Epidermal melanocyte (primary cell): ENCODE measurements at regions not wholly inside any gene's neighbourhood (a gene's known extent, or its start where the extent isn't known, plus 50 kb on each side); places are given as distances from the start of the nearest gene placed in this dataset.
"Not testable (repeated sequence)": the region's sequence is repeated elsewhere in the genome, so short reads cannot be mapped to it uniquely, and the experiment has no call there.

Experiments
- DNase-seq: peaks from one replicate; pipeline ENCODE4 v3.0.0; 2011; ENCODE audit warnings: low spot score; ENCODE audit not compliant: insufficient read length

- no peak for DNase-seq
These were observed 147.6 kb upstream of the CES5A start for GRCh38 chr16:56022818-56023217.

DNA sequence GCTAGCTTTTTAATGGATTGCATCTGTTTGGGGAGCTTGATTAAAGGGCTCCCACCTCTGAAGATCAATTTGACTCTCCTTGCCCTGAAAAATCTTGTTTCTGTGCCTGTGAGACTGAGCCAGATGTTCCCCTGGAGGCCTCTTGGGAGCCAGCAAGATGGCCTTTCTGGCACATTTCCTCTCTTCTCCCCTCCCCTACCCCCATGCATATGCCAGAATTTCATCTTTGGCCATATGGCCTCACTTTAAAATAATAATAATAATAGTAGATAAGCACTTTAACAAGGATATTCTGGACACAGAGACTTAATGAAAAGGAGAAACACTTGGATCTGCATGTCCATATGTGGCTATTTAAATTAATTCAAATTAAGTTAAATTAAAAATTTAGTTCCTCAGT, 144.1 kb upstream of the CES5A start:
- DNase-seq, result no peak

DNA sequence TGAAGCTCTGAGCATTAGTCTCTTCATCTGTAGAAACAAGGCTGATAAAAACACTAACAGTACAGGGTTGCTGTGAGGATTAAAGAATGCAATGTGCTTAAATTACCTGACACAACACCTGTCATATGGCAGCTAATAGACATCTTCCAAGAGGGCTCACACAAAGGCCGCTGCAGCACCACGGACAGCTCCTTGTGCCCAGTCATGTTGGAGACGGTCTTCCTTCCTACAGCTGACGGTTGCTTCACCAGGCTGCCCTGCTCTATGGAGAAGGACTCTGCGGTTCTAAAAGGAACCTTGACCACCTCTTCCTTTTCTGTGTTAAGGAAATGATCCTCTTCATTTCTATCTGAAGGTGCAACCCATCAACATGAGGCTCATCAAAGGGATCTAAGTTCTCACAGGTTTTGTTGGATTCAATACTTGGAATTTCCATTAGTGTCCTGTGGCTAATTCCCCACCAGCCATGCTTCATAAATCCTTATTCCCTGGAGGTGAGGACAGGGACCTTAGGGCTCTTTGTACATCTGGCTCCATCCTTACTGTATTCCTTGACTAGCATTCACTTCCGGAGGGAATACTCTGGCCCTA, 138.9 kb upstream of the CES5A start:
- DNase-seq, result no peak

- no peak for DNase-seq
These were observed 137.3 kb upstream of the CES5A start for GRCh38 chr16:56012482-56012811.

DNA sequence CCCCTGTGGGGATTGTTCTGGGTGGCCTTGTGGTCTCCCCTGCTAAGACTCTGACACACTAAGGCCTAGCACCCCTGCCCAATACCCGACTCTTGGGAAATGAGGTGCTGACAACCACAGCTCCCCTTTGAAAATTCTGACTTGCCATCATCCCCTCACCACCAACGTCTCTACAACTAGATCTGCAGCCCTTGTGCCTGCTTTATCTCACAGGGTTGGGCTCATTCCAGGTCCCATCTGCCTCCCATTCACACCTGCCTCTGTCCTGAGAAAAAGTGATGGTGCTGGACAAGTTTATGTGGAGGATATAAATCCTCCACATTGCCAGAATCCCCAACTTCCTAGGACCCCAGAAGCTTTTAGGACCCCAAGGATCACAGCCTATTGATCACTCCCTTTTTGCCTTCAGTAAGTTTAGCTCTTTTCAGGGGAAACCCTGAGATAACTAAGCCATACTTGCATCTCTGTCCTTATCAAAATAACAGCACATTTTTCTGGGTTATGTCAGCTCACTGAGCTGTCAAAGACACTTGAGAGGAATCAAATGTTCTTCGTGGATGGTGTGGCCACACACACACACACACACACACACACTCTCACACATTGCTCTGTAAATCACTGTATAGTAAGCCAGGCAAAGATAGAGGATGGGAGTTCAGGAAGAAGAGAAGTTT, 136.8 kb upstream of the CES5A start:
- no peak for DNase-seq

GRCh38 chr16:56005958-56006357, 130.8 kb upstream of the CES5A start:
- no peak for DNase-seq

- DNase-seq, result no peak
These were observed 124.5 kb upstream of the CES5A start for GRCh38 chr16:55999683-56000082.

GRCh38 chr16:55993088-55993487, 117.9 kb upstream of the CES5A start:
- no peak for DNase-seq

DNA sequence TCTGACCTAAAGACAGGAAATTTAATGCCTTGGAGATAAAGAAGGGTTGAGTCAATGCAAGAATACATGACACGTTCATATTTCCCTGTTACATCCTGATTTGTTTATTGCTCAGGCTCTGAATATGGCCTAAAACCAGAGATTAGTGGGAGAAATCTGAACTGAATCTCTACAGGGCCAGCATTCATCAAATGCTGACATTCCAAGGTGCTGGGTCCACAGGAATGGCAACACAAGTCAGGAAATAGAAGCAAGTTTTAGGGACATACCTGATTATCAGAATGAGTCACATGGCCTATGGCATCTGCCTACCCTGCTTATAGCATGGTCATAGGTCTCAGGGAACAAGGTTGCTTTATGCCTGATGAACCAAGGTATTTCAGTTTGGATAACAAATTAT, 117.4 kb upstream of the CES5A start:
- no peak for DNase-seq

DNA sequence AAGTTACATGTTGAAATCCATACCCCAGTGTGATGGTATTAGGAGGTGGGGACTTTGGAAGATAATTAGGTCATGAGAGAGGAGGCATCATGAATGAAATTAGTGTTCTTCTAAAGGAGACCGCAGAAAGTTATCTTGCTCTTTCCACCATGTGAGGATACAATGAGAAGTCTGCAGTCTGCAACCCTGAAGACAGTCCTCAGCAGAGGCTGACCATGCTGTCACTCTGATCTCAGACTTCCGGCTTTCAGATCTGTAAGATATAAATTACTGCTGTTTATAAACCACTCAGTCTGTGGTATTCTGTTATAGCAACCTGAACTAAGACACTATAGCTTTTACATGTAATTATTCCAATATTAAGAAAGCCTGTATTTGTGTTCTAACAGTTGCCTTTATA, 116.7 kb upstream of the CES5A start:
- no peak for DNase-seq

DNA sequence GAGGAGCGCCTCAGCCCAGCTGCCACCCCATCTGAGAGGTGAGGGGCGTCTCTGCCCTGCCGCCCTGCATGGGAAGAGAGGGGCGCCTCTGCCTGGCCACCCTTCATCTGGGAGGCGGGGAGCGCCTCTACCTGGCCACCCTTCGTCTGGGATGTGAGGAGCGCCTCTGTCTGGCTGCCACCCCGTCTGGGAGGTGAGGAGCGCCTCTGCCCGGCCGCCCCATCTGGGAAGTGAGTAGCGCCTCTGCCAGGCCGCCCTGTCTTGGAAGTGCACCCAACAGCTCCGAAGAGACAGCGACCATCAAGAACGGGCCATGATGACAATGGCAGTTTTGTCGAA, 114.4 kb upstream of the CES5A start:
- no peak for DNase-seq

GRCh38 chr16:55988850-55989568, 113.8 kb upstream of the CES5A start:
- not testable (repeated sequence) for DNase-seq

- no peak for DNase-seq
These were observed 112.8 kb upstream of the CES5A start for GRCh38 chr16:55988013-55988412.

DNA sequence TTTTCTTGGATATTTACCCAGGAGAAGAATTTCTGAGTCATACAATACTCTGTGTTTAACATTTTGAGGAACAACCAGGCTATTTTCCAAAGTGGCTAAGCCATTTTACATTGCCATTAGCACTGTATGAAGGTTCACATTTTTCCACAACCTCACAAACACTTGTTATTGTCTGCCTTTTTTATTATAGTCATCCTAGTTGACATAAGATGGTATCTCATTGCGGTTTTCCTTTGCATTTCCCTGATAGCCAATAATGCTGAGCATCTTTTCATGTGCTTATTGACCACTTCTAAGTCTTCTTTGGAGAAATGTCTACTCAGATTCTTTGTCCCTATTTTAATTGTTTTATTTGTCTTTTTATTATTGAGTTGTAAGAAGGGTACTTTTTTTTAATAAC, 107.4 kb upstream of the CES5A start:
- no peak for DNase-seq

DNA sequence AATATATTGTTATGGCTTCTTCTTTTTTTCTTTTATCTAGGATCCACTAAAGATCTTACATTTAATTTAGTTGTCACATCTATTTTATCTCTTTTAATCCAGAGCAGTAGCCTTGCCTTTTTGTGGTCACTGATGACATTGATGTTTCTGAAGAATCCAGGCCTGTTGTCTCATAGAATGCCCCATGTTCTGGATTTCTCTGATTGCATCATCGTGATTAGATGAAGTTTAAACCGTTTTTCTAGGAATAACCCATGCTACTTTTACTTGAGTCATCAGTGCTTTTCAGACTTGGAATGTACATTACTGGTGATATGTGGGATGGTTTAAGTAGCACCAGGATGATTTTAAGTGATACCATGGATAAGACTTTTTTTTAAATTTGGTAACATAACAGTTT, 106.4 kb upstream of the CES5A start:
- no peak for DNase-seq

GRCh38 chr16:55976815-55977214, 101.6 kb upstream of the CES5A start:
- DNase-seq, result no peak

GRCh38 chr16:55971447-55971846, 96.3 kb upstream of the CES5A start:
- no peak for DNase-seq

- no peak for DNase-seq
These were observed 93.0 kb upstream of the CES5A start for GRCh38 chr16:55968221-55968620.

DNA sequence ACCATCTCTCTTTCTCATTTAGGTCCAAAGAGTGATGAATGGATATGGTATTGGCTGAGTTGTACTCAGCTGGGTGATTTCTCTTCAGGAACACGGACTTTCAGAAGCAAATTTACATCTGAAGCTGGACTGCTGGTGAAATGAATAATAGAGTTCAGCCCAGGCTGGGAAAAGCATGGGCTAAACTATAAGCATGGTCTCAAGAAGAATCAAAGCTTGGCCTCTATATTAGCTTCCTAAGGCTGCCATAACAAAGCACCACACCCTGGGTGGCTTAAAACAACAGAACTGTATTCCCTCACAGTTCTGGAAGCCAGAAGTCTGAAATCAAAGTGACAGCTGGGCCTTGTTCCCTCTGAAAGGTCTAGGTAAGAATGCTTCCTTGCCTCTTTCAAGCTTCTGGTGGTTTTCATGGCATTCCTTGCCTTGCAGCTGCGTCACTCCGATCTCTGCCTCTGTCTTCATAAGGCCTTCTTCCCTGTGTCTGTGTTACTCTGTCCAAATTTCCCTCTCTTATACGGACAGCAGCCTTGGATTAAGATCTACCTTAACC, 89.8 kb upstream of the CES5A start:
- DNase-seq, result no peak

DNA sequence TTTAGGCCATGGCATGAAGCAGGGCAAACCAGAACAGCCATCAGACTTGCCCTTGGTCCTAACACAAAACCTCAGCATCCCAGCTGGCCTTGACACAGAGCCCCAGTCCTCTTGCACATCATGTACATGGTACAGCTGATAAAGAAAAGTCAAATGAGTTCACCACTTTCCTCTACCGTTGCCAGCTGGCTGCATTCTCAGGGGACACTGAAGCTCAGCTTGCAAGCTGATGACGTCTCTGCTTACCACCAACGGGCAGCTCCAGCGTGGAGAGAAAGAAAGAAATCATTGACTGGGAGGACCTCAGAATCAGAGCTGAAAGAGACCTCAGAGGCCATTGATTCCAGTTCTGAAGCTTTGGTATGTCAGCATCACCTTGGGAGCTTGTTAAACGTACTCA, 80.7 kb upstream of the CES5A start:
- DNase-seq, result no peak

DNA sequence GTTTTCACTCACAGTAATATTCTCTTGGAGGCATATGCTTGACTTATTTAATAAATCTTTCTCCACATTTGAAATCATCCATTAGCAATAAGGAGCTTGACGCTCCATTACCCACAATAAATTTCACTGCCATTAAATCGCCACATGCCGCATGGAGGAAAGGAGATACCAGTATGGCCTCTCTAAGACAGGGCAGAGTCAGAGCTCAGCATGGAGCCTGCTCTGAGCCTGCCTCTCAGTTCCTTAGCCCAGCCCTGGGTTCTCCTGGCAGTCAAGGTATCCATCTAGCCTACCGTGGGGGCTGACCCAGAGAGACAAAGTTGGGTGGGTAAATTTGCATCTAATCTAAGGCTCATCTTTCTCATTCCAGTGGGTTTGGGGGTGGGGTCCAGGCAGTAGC, 80.3 kb upstream of the CES5A start:
- DNase-seq, result no peak

DNA sequence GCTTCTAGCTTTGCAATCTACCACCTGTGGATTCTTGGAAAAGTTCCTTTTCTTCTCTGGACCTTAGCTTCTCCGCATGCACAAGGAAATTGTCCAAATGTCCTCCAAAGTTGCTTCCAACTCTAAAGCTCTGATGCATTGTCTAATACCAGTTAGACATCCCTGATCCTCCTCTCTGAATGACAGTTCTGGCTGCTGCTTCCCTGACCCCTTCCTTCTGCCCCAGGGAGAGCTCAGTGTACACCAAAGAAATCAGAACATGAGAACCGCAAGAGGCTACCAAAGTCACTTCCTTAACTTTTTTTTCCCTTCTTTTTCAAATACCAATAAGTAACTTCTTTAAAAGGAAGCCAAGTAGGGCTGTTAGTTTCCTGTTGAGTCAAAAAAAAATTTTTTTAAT, 79.7 kb upstream of the CES5A start:
- no peak for DNase-seq

DNA sequence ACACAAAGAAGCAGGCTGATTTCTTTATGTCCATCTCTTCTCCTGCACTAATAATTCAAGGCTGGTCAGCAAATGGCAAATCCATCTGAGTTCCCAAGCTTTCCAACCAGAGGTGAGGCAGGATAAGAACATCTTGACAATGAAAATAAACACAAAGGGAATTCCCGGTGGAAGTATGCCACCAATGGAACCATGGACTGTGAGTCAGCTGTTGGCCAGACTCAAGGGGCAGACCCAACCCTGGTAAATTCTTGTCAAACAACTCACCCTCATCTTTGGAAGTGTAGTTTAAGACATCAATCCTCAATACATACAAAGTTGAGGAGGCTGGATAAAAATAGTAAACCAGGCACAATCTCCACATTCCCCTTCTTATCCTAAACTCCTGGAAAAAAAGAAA, 74.3 kb upstream of the CES5A start:
- DNase-seq, result no peak
